ENCODE measurements at regions not wholly inside any gene's neighbourhood (a gene's known extent, or its start where the extent isn't known, plus 50 kb on each side); places are given as distances from the start of the nearest gene placed in this dataset.
A peak's percentile ranks its signal among the peaks of the same experiment; 100 is the strongest.
"Not testable (repeated sequence)": the region's sequence is repeated elsewhere in the genome, so short reads cannot be mapped to it uniquely, and the experiment has no call there.

- not testable (repeated sequence) for DNase-seq
These were observed 344.1 kb upstream of the ZNF32 start for GRCh38 chr10:43992816-43993215.

DNA sequence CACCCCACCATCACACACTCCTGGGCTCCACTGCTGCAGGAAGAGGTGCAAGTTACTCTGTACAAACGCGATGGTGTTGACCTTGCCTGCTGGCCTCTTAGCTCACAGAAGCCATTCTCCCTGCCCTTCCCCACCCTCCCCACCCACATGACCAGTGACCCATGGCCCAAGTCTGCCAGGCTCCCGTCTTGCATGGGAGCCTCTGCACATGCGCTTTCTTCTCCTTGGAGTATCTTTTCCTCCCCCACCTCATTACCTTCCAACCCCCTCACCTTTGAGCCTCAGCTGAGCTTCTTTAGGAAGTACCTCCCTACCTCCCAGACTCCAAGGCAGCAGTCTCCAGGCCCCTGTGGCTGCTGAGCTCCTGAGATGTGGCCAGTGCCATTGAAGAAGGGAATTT is 337.7 kb upstream of the ZNF32 start:
- DNase-seq = no peak

- no peak for DNase-seq
These were observed 337.3 kb upstream of the ZNF32 start for GRCh38 chr10:43985941-43986340.

GRCh38 chr10:43983856-43984271 is 335.2 kb upstream of the ZNF32 start:
- DNase-seq = peak; percentile 80

- DNase-seq = no peak
These were observed 334.7 kb upstream of the ZNF32 start for GRCh38 chr10:43983405-43983804.

DNA sequence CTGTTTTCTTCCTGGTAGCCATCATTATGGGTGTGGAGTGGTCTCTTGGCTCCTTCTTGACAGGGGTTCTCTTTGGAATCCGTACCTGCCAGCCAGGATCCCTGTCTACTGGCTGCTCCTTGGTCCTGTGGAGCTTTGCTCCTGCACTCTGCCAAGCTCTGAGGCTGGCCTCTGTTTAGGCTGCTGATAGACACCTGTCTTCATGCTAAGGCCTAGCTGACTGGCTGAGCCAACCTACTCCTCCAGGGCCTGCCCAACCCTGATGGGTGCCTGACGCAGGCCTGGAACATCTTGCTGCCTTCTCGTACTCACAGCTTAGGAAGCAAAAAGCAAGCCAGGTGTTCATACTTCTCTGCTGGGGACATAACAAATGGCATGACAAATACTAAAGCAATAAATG is 333.6 kb upstream of the ZNF32 start:
- DNase-seq = no peak

GRCh38 chr10:43981696-43982095 is 333.0 kb upstream of the ZNF32 start:
- no peak for DNase-seq

- DNase-seq = peak; percentile 45
These were observed 332.6 kb upstream of the ZNF32 start for GRCh38 chr10:43981232-43981631.

- DNase-seq = no peak
These were observed 332.0 kb upstream of the ZNF32 start for GRCh38 chr10:43980715-43981114.

DNA sequence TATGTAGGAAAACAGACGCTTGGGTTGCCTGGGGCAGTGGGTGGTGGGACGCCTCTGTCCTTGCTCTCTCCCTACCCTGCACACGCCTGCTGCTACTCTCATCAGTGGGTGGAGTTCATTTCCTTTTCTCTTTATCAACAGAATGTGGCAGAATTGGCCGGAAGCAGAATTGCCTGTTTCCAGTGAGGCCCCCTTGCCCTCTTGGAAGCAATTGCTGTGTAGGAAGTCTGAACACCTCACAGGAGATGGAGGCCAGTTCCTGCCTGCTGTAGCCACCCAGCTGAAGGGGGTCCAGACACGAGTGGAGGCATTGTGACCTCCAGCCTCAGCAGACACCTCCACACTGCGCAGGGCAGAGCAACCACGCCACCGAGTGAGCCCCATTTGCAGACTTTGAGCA is 331.6 kb upstream of the ZNF32 start:
- DNase-seq = peak; percentile 89

- DNase-seq = no peak
These were observed 330.9 kb upstream of the ZNF32 start for GRCh38 chr10:43979551-43979950.

- DNase-seq = no peak
These were observed 330.3 kb upstream of the ZNF32 start for GRCh38 chr10:43978936-43979335.

DNA sequence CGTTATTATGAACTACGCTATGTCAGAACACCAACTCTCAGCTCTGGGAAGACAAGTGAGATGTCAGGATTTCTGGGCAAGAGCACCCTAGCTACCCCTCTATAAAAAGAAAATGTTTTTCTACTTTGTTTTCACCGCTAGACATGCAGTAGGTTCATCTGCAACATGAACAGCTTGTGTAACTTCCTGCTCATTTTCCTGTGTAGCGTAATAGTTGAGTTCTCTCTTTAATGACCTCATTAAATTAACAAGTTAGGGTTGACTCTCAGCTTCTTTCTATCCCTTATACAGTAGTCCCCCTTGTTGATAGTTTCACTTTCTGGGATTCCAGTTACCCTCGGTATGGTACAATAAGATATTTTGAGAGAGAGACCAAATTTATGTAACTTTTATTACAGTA is 329.4 kb upstream of the ZNF32 start:
- DNase-seq = peak; percentile 29

- DNase-seq = no peak
These were observed 327.6 kb upstream of the ZNF32 start for GRCh38 chr10:43976292-43976691.

DNA sequence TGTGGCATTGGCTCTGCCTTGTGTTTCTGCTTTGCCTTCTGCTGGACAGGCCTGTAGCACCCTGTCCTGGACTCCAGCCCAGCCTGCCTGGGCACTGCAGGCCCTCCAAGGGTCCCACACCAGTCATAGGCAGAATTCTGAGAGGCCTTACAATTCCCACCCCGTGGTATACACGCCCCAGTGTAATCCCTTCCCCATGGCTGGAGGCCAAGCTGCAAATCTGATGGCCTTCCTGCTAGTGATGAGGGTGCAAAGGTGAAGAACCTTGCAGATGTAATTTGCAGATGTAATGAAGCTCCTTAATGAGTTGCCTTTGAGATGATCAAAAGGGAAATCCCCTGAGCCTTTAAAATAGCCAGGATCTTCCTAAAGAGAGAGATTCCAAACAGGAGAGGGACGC is 325.1 kb upstream of the ZNF32 start:
- no peak for DNase-seq

DNA sequence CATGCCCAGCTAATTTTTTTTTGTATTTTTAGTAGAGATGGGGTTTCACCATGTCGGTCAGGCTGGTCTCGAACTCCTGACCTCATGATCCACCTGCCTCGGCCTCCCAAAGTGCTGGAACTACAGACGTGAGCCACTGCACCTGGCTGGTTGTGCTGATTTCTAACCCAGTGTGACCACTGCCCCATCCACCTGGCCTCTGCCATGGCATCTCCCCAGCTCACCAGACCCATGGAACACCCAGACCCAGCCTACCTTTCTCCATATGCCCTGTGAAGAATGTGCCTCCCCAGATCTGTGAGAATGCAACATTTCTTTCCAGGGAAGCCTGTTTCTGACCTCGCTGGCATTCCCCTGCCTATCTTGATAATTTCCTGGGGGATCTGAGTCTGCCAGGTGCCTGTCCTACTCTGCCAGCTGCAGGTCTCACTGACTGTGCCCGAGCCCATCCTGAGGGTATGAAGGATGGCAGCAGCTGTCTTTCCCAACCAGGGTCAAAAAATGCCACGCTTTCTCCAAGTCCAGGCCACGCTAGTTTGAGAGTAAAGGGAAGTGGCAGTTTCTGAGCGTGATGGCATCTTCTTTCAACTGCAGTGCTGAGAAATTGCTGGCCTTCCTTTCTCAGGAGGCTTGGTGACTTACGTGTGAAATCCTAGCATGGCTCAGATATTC is 324.4 kb upstream of the ZNF32 start:
- DNase-seq = no peak

GRCh38 chr10:43971981-43972380 is 323.3 kb upstream of the ZNF32 start:
- no peak for DNase-seq

DNA sequence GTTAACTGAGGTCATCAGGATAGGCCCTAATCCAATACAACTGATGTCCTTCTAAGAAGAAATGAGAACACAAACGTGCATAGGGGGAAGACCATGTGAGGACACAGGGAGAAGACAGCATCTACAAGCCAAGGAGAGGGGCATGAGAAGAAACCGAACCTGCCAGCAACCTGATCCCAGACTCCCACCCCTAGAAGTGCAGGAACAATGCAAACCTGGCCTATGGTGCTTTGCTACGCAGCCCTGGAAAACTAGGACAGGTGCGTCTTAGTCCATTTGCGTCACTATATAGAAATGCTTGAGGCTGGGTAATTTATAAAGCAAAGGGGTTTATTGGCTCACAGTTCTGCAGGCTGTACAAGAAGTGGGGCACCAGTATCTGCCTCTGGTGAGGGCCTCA is 322.6 kb upstream of the ZNF32 start:
- no peak for DNase-seq

GRCh38 chr10:43970717-43971116 is 322.0 kb upstream of the ZNF32 start:
- no peak for DNase-seq

DNA sequence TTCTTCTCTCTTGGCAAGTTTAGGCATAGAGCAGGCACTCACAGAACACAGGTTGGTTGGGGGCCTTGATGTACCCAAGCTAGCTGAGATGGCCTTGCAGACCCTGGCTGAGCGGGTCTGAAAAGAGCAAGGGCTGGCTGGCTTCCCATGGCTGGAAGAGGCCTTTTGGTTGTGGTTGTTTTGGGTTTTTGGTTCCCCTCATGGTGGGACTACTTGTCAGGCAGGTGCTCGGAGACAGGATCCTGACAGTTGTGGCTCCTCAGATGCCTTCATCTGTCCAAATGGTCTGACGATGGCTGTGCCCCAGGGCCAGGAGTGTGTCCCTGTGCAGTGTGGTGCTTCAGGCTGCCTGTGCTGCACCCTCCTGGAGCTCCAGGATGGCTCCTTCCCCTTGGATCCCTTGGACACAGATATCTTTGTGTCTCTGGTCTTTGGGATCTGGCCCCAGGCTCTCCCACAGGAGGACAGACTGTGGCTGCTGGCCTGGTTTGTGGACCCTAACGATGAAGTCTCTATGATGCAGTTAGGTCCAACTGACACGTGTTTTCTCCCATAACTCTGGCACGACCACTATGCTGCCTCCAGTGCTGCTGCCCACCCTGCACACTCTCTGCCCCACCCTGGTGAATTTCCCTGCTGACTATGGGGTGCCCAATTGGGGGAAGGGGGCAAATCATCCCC is 321.5 kb upstream of the ZNF32 start:
- DNase-seq = no peak

GRCh38 chr10:43969506-43969905 is 320.8 kb upstream of the ZNF32 start:
- DNase-seq = no peak

DNA sequence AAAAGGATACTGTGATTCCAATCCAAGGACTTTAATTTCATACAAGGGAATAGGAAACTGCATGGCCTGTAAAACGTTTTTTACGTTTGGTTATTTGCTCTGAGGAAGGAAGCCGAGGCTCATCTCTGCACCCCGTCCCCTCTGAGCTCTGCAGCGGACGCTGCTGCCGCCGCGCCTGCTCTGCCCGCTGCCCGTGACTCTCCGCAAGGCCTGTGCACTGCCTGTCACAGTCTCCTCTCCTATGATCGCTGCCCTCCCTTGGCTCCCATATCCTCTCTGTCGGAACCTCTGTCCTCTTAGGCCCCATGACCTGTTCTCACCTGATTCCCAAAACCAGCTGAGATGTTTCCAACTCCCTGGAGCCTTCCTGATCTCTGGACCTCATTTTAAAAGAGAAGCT is 320.3 kb upstream of the ZNF32 start:
- no peak for DNase-seq

DNA sequence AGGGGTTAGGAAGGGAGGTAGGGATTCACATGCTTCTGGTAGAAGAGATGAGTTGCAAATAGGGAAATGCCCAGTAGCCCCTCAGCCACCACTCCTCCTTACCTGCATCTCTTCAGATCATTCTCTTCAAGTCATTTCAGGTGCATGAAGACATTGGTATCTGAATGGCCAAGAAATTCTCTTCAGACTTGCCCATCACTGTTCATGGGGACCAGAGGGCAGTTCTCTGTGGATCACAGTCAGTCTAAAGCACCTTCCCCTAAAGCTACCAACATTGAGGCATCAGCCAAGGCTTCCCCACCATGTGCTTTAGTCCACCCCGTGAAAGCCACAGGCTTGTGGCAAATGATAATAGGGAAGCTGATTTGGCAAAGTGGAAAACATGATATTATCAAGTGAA is 319.4 kb upstream of the ZNF32 start:
- DNase-seq = no peak

- no peak for DNase-seq
These were observed 317.9 kb upstream of the ZNF32 start for GRCh38 chr10:43966571-43966965.

Measured in hematopoietic multipotent progenitor cell treated with erythropoietin and hydrocortisone succinate and interleukin-3 and kit ligand, for 4 days (in vitro differentiated cells).